ENCODE measurements at regions not wholly inside any gene's neighbourhood (a gene's known extent, or its start where the extent isn't known, plus 50 kb on each side); places are given as distances from the start of the nearest gene placed in this dataset.

DNA sequence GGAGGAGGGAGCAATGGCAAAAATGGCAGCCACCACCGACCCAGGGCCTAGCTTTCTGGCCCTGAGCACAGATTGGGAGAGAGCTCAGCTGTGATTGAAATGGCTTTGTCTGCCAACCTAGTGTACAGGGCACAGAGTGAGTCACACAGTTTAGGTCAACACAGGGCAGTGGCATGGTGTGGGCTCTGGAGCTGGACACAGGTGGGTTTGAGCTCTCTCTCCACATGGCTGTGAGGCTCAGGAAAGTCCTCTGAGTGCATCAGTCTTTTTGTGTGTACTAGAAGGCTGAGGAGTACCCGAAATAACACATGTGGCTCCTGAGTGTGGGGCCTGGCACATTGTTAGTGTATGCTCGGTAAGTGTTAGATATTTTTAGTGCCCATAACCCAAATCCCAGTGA, 60.2 kb upstream of the LOXL4 start:
- TF ChIP-seq CTCF (IDR thresholded peaks at IDR 0.05) (no peak), POLR2A (IDR thresholded peaks at IDR 0.05) (no peak)

All from body of pancreas (tissue), 4 donors.